ENCODE measurements at regions not wholly inside any gene's neighbourhood (a gene's known extent, or its start where the extent isn't known, plus 50 kb on each side); places are given as distances from the start of the nearest gene placed in this dataset.
"Not testable (repeated sequence)": the region's sequence is repeated elsewhere in the genome, so short reads cannot be mapped to it uniquely, and the experiment has no call there.

- FAIRE-seq (no peak), DNase-seq (ENCODE audit: insufficient read length, low spot score) (no peak)
- no peak for TF ChIP-seq CTCF (IDR thresholded peaks at IDR 0.05; ENCODE audit: insufficient read depth, missing control alignments)
Measured at GRCh38 chr5:121430538-121430937, 421.1 kb upstream of the FTMT start.

DNA sequence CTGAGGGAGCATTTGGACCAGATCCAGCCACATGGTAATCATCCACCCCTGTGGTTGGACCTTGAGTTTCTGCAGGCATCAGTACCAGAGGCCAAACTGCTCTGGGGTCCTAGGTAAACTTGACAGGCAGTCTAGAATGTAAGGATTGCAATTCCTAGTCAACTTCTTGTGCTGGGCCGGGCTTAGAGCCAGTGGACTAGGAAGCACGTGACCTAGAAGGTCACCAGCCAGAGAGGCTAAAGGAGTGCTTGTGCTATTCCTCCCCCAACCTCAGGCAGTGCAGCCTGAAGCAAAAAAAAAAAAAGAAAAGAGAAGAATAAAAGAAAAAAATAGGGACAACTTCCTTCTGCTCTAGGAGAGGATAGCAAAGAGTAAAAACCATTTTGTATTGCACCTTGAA, 406.2 kb upstream of the FTMT start:
- no peak for TF ChIP-seq CTCF (IDR thresholded peaks at IDR 0.05; ENCODE audit: insufficient read depth, missing control alignments)
- no peak for FAIRE-seq
- DNase-seq (ENCODE audit: insufficient read length, low spot score) = no peak

GRCh38 chr5:121462441-121462840, 389.2 kb upstream of the FTMT start:
- no peak for TF ChIP-seq CTCF (IDR thresholded peaks at IDR 0.05; ENCODE audit: insufficient read depth, missing control alignments)
- FAIRE-seq = no peak
- DNase-seq (ENCODE audit: insufficient read length, low spot score) = no peak

GRCh38 chr5:121471222-121471621, 380.5 kb upstream of the FTMT start:
- FAIRE-seq; DNase-seq (ENCODE audit: insufficient read length, low spot score): not testable (repeated sequence)

- TF ChIP-seq CTCF (IDR thresholded peaks at IDR 0.05; ENCODE audit: insufficient read depth, missing control alignments) = no peak
- DNase-seq (ENCODE audit: insufficient read length, low spot score) (no peak), FAIRE-seq (no peak)
Measured at GRCh38 chr5:121478636-121479035, 373.0 kb upstream of the FTMT start.

DNA sequence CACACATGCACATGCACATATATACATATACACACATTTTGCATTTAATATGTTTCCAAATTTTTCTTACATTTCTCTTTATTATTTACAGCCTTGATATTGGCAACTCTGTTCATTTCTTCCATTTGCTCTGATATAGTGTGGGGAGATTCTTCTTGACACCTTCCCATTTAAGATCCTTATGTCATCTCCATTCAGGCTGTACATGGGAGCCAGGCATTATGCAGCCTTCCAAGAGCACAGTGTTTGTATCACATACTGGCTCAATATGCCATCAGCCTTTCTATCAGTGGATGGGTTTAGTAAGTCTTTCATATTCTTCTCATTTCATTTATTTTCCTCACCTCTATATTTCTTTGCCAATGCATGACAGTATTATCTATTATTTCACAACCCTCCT, 372.3 kb upstream of the FTMT start:
- TF ChIP-seq CTCF (IDR thresholded peaks at IDR 0.05; ENCODE audit: insufficient read depth, missing control alignments) = no peak
- FAIRE-seq (no peak), DNase-seq (ENCODE audit: insufficient read length, low spot score) (no peak)

DNA sequence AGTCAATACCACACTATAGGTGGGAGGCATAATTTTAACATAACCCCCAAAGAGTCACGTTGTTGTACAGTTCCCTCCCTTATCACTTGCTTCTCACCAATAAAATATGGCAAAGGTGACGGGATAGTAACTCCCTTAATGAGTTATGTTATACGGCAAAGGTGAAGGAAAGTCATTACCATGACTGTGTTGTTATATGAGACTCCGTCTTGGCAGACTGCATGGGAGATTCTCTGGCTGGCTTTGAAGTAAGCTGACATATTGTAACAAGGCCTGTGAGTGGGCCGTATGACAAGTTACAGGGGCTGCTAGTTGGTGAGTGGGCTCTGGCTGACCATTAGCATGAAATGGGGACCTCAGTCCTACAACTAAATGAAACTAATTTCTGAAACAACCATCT, 366.4 kb upstream of the FTMT start:
- FAIRE-seq (no peak), DNase-seq (ENCODE audit: insufficient read length, low spot score) (no peak)
- TF ChIP-seq CTCF (IDR thresholded peaks at IDR 0.05; ENCODE audit: insufficient read depth, missing control alignments) = no peak

DNA sequence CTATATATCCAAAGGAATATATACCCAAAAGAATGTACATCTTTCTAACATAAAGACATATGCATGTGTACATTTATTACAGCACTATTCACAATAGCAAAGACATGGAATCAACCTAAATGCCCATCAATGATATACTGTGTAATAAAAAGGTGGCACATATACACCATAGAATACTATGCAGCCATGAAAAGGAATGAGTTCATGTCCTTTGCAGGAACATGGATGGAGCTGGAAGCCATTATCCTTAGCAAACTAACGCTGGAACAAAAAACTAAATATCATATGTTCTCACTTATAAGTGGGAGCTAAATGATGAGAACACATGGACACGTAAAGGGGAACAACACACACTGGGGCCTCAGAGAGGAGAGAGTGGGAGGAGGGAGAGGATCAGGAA, 365.7 kb upstream of the FTMT start:
- DNase-seq (ENCODE audit: insufficient read length, low spot score); FAIRE-seq: not testable (repeated sequence)

Data from D721Med (cell line).